Fibroblast of skin of left biceps (primary cell): ENCODE measurements at regions not wholly inside any gene's neighbourhood (a gene's known extent, or its start where the extent isn't known, plus 50 kb on each side); places are given as distances from the start of the nearest gene placed in this dataset.
"Not testable (repeated sequence)": the region's sequence is repeated elsewhere in the genome, so short reads cannot be mapped to it uniquely, and the experiment has no call there.

ENCODE experiments used
- DNase-seq, 2 experiments: peaks; one replicate each; pipeline ENCODE4 v3.0.0-alpha.2; 2013; ENCODE audit warnings: low read depth in 2 of 2

GRCh38 chr3:70738291-70738681 is 425.8 kb upstream of the MDFIC2 start:
- no peak for DNase-seq

- no peak for DNase-seq
These were observed 425.3 kb upstream of the MDFIC2 start for GRCh38 chr3:70737666-70738290.

- DNase-seq: no peak
These were observed 423.6 kb upstream of the MDFIC2 start for GRCh38 chr3:70736009-70736408.

GRCh38 chr3:70734756-70735155 is 422.3 kb upstream of the MDFIC2 start:
- no peak for DNase-seq

GRCh38 chr3:70731046-70731445 is 418.6 kb upstream of the MDFIC2 start:
- no peak for DNase-seq

- no peak for DNase-seq
These were observed 417.4 kb upstream of the MDFIC2 start for GRCh38 chr3:70729845-70730244.

GRCh38 chr3:70728311-70728710 is 415.9 kb upstream of the MDFIC2 start:
- no peak for DNase-seq

GRCh38 chr3:70726961-70727360 is 414.5 kb upstream of the MDFIC2 start:
- DNase-seq: no peak

GRCh38 chr3:70726096-70726938 is 413.9 kb upstream of the MDFIC2 start:
- no peak for DNase-seq

GRCh38 chr3:70722018-70722417 is 409.6 kb upstream of the MDFIC2 start:
- DNase-seq: no peak

GRCh38 chr3:70716832-70717231 is 404.4 kb upstream of the MDFIC2 start:
- DNase-seq: no peak

- DNase-seq: no peak
These were observed 400.1 kb upstream of the MDFIC2 start for GRCh38 chr3:70712449-70713082.

- no peak for DNase-seq
These were observed 391.1 kb upstream of the MDFIC2 start for GRCh38 chr3:70703305-70704102.

- no peak for DNase-seq
These were observed 389.7 kb upstream of the MDFIC2 start for GRCh38 chr3:70702132-70702531.

- DNase-seq: no peak
These were observed 372.3 kb upstream of the MDFIC2 start for GRCh38 chr3:70684701-70685100.

- DNase-seq: not testable (repeated sequence)
These were observed 363.4 kb upstream of the MDFIC2 start for GRCh38 chr3:70675810-70676209.

- DNase-seq: no peak
These were observed 346.3 kb upstream of the MDFIC2 start for GRCh38 chr3:70658513-70659310.

GRCh38 chr3:70657454-70657853 is 345.0 kb upstream of the MDFIC2 start:
- no peak for DNase-seq

GRCh38 chr3:70647823-70648222 is 335.4 kb upstream of the MDFIC2 start:
- no peak for DNase-seq

GRCh38 chr3:70647094-70647493 is 334.7 kb upstream of the MDFIC2 start:
- DNase-seq: no peak

GRCh38 chr3:70646635-70647034 is 334.2 kb upstream of the MDFIC2 start:
- no peak for DNase-seq
